ENCODE measurements at regions not wholly inside any gene's neighbourhood (a gene's known extent, or its start where the extent isn't known, plus 50 kb on each side); places are given as distances from the start of the nearest gene placed in this dataset.
"Not testable (repeated sequence)": the region's sequence is repeated elsewhere in the genome, so short reads cannot be mapped to it uniquely, and the experiment has no call there.

- DNase-seq (ENCODE audit: missing footprints), result no peak
- no peak for ATAC-seq
- intact Hi-C loops (cut with DNase I), result no loop called here
Measured at GRCh38 chr5:131107128-131107527, 57.9 kb downstream of the HINT1 start.

GRCh38 chr5:131104169-131104808, 60.8 kb downstream of the HINT1 start:
- no peak for ATAC-seq
- no peak for DNase-seq (ENCODE audit: missing footprints)
- intact Hi-C loops (cut with DNase I), result no loop called here

GRCh38 chr5:131096774-131097710, 68.0 kb downstream of the HINT1 start:
- ATAC-seq, result no peak
- intact Hi-C loops (cut with DNase I), result no loop called here
- no peak for DNase-seq (ENCODE audit: missing footprints)

GRCh38 chr5:131095561-131095960, 69.5 kb downstream of the HINT1 start:
- intact Hi-C loops (cut with DNase I); ATAC-seq; DNase-seq (ENCODE audit: missing footprints): not testable (repeated sequence)

- DNase-seq (ENCODE audit: missing footprints) (no peak), ATAC-seq (no peak)
- intact Hi-C loops (cut with DNase I), result no loop called here
Measured at GRCh38 chr5:131084436-131084835, 80.6 kb downstream of the HINT1 start.

- DNase-seq (ENCODE audit: missing footprints), result no peak
- intact Hi-C loops (cut with DNase I), result no loop called here
- no peak for ATAC-seq
Measured at GRCh38 chr5:131081913-131082488, 83.1 kb downstream of the HINT1 start.

- DNase-seq (ENCODE audit: missing footprints) (no peak), ATAC-seq (no peak)
- intact Hi-C loops (cut with DNase I), result no loop called here
Measured at GRCh38 chr5:131081374-131081773, 83.7 kb downstream of the HINT1 start.

- DNase-seq (ENCODE audit: missing footprints) (no peak), ATAC-seq (no peak)
- intact Hi-C loops (cut with DNase I), result no loop called here
Measured at GRCh38 chr5:131079232-131079631, 85.8 kb downstream of the HINT1 start.

- intact Hi-C loops (cut with DNase I), result no loop called here
- DNase-seq (ENCODE audit: missing footprints) (no peak), ATAC-seq (no peak)
Measured at GRCh38 chr5:131068893-131069643, 96.0 kb downstream of the HINT1 start.

- no peak for DNase-seq (ENCODE audit: missing footprints)
Measured at GRCh38 chr5:131068076-131068475, 97.0 kb downstream of the HINT1 start.

GRCh38 chr5:131067636-131068035, 97.4 kb downstream of the HINT1 start:
- ATAC-seq (no peak), DNase-seq (ENCODE audit: missing footprints) (no peak)
- intact Hi-C loops (cut with DNase I), result no loop called here

More at GRCh38 chr5:131068076-131068475, 97.0 kb downstream of the HINT1 start:
- intact Hi-C loops (cut with DNase I), result no loop called here
- ATAC-seq, result no peak

GRCh38 chr5:131064669-131065371, 100.2 kb downstream of the HINT1 start:
- ATAC-seq (no peak), DNase-seq (ENCODE audit: missing footprints) (no peak)
- intact Hi-C loops (cut with DNase I), result no loop called here

GRCh38 chr5:131042021-131042789, 122.9 kb downstream of the HINT1 start:
- intact Hi-C loops (cut with DNase I), result no loop called here

GRCh38 chr5:131023498-131023865, 141.6 kb downstream of the HINT1 start:
- intact Hi-C loops (cut with DNase I), result no loop called here
- ATAC-seq (no peak), DNase-seq (ENCODE audit: missing footprints) (no peak)

More at GRCh38 chr5:131042021-131042789, 122.9 kb downstream of the HINT1 start:
- DNase-seq (ENCODE audit: missing footprints) (no peak), ATAC-seq (no peak)

GRCh38 chr5:131022811-131023497, 142.1 kb downstream of the HINT1 start:
- ATAC-seq, result no peak
- intact Hi-C loops (cut with DNase I), result no loop called here

GRCh38 chr5:131021646-131022045, 143.4 kb downstream of the HINT1 start:
- intact Hi-C loops (cut with DNase I), result no loop called here
- ATAC-seq, result no peak

More at GRCh38 chr5:131022811-131023497, 142.1 kb downstream of the HINT1 start:
- DNase-seq (ENCODE audit: missing footprints), result no peak

GRCh38 chr5:131019601-131020315, 145.3 kb downstream of the HINT1 start:
- DNase-seq (ENCODE audit: missing footprints), result no peak
- intact Hi-C loops (cut with DNase I), result no loop called here
- ATAC-seq, result no peak

More at GRCh38 chr5:131021646-131022045, 143.4 kb downstream of the HINT1 start:
- DNase-seq (ENCODE audit: missing footprints), result no peak

All from Right ventricle myocardium inferior (tissue), 1 donor.